Uterus (tissue), 2 donors: ENCODE measurements at regions not wholly inside any gene's neighbourhood (a gene's known extent, or its start where the extent isn't known, plus 50 kb on each side); places are given as distances from the start of the nearest gene placed in this dataset.

Experiments used
- CTCF ChIP-seq, 4 experiments: fragments of 200-600 bp in 2 of 4; fragments of 450-650 bp in 2 of 4; sonication (generic) in 2 of 4; IDR thresholded peaks; one replicate each; pipeline ENCODE4 v1.5.1; 2016 to 2019; ENCODE audit warnings: antibody characterized with exemption in 4 of 4, mild to moderate bottlenecking in 2 of 4, moderate library complexity in 1 of 4
- POLR2A ChIP-seq, 2 donors: fragments of 450-650 bp; IDR thresholded peaks; one replicate each; pipeline ENCODE4 v1.6.1; 2016; ENCODE audit warnings: antibody characterized with exemption in 2 of 2, mild to moderate bottlenecking in 1 of 2, moderate library complexity in 1 of 2

- TF ChIP-seq CTCF (IDR thresholded peaks at IDR 0.05) (no peak), POLR2A (IDR thresholded peaks at IDR 0.05) (no peak)
Observed at GRCh38 chr5:128706269-128706668, 168.2 kb upstream of the FBN2 start.
